ENCODE measurements at regions not wholly inside any gene's neighbourhood (a gene's known extent, or its start where the extent isn't known, plus 50 kb on each side); places are given as distances from the start of the nearest gene placed in this dataset.

- TF ChIP-seq, protein P1, sequence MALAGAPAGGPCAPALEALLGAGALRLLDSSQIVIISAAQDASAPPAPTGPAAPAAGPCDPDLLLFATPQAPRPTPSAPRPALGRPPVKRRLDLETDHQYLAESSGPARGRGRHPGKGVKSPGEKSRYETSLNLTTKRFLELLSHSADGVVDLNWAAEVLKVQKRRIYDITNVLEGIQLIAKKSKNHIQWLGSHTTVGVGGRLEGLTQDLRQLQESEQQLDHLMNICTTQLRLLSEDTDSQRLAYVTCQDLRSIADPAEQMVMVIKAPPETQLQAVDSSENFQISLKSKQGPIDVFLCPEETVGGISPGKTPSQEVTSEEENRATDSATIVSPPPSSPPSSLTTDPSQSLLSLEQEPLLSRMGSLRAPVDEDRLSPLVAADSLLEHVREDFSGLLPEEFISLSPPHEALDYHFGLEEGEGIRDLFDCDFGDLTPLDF (CRISPR knock-in tag; IDR thresholded peaks at IDR 0.05): no peak
- no peak for TF ChIP-seq MCM7 (IDR thresholded peaks at IDR 0.05)
- no peak for TF ChIP-seq FOXK1 (CRISPR knock-in tag; IDR thresholded peaks at IDR 0.05; ENCODE audit: borderline replicate concordance)
- no peak for TF ChIP-seq HCFC1 (IDR thresholded peaks at IDR 0.05; ENCODE audit: low read depth, low read length)
- TF ChIP-seq ARHGAP35 (IDR thresholded peaks at IDR 0.05; ENCODE audit: partially characterized antibody): no peak
Measured at GRCh38 chr16:58962811-58963210, 228.7 kb upstream of the GOT2 start (continued).

DNA sequence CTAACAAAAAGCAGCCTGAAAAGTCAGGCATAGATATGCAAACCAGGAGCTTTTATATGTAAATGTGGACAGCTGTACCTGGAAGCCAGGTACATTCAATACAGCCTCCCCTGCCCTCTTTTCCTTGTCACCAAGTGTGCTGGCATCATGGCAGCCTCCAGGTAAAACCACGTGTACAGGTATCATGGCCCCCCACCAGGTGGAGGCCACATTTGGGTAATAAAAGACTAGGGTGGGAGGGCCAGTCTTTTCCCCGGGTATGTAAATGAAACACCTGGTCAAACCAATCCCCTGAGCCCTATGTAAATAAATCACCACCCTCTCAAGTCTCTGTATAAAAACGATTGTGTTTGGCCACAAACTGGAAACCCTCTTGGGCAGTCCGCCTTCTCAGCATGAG lies 226.4 kb upstream of the GOT2 start:
- H3K4me1 ChIP-seq (replicated peaks in 1 of 2; ENCODE audit: control insufficient read depth in 2 of 2, insufficient read depth in 2 of 2, low read length in 2 of 2): no peaks in the 10 kb centered on the region
- 0% methylated on average over 4 of the region's 4 CpGs for WGBS (ENCODE audit: insufficient coverage, low coverage, missing lambda C conversion rate)
- ChIA-PET POLR2A (interaction anchor here (0.5 kb wide), 1 partner anchor 460 kb away, joined by 3 read pairs; no protein-coding TSS in a partner anchor), CTCF (ENCODE audit: low intra/inter-chr PET ratio) (no interaction called here)
- H2AFZ ChIP-seq (ENCODE audit: low read depth, low read length): no peak overlapping the region
- H3K27me3 ChIP-seq (ENCODE audit: control insufficient read depth in 2 of 2, insufficient read depth in 2 of 2, low read length in 2 of 2): no peaks in the 10 kb centered on the region
- DNase-seq (ENCODE audit: extremely low read depth in 1 of 4, low spot score in 3 of 4): no peak
- no peak overlapping the region for H3K4me2 ChIP-seq (ENCODE audit: insufficient read depth, low read length)
- H3K9me3 ChIP-seq (replicated peaks; ENCODE audit: control insufficient read depth, insufficient read depth, low read depth, low read length): no peaks in the 10 kb centered on the region
- TF ChIP-seq HMGXB4 (CRISPR knock-in tag; IDR thresholded peaks at IDR 0.05) (no peak), FOXA1 (IDR thresholded peaks at IDR 0.05; ENCODE audit: borderline replicate concordance) (no peak), ZNF589 (CRISPR knock-in tag; IDR thresholded peaks at IDR 0.05; ENCODE audit: low read depth) (no peak), TEAD2 (tag; IDR thresholded peaks at IDR 0.05) (no peak), CHD1 (IDR thresholded peaks at IDR 0.05; ENCODE audit: low read length) (no peak), TCF7L2 (IDR thresholded peaks at IDR 0.05; ENCODE audit: low read depth, low read length) (no peak), SRSF3 (IDR thresholded peaks at IDR 0.05; ENCODE audit: insufficient read depth, low read length) (no peak), LARP7 (IDR thresholded peaks at IDR 0.05) (no peak), ASH1L (IDR thresholded peaks at IDR 0.05; ENCODE audit: borderline replicate concordance, low read depth, partially characterized antibody) (no peak)
- H3K9ac ChIP-seq (ENCODE audit: insufficient read depth in 1 of 2, low read depth in 2 of 2, low read length in 2 of 2): no peak overlapping the region
- intact Hi-C loops (cut with micrococcal nuclease): no loop called here
- H3K27ac ChIP-seq (ENCODE audit: extremely low read depth, low read depth, low read length): no peak overlapping the region
- FAIRE-seq: no peak
- BruUV-seq (replicated peaks): no TSS peak
- no peaks in the 10 kb centered on the region for H3K36me3 ChIP-seq (ENCODE audit: control insufficient read depth, insufficient read depth, low read length)
- H3K4me3 ChIP-seq: no peak overlapping the region
- no peaks in the 10 kb centered on the region for H3K79me2 ChIP-seq (ENCODE audit: control insufficient read depth, insufficient read depth, low read length)
- ATAC-seq: no peak
- in situ Hi-C loops (cut with MboI): no loop called here
- H4K20me1 ChIP-seq (replicated peaks; ENCODE audit: control insufficient read depth, insufficient read depth, low read length): no peaks in the 10 kb centered on the region
- no peaks in the 10 kb centered on the region for H3K9me1 ChIP-seq (ENCODE audit: control insufficient read depth, insufficient read depth, low read length)
